Fibroblast of skin of right biceps (primary cell): ENCODE measurements at regions not wholly inside any gene's neighbourhood (a gene's known extent, or its start where the extent isn't known, plus 50 kb on each side); places are given as distances from the start of the nearest gene placed in this dataset.
"Not testable (repeated sequence)": the region's sequence is repeated elsewhere in the genome, so short reads cannot be mapped to it uniquely, and the experiment has no call there.

Source experiments
- DNase-seq: peaks from one replicate; pipeline ENCODE4 v3.0.0-alpha.2; 2013

GRCh38 chr4:31199644-31200043, 479.5 kb downstream of the PCDH7 start:
- no peak for DNase-seq

- DNase-seq = not testable (repeated sequence)
These were observed 481.9 kb downstream of the PCDH7 start for GRCh38 chr4:31202054-31202453.

- no peak for DNase-seq
These were observed 484.7 kb downstream of the PCDH7 start for GRCh38 chr4:31204874-31205273.

GRCh38 chr4:31220921-31221320, 500.8 kb downstream of the PCDH7 start:
- no peak for DNase-seq

GRCh38 chr4:31228068-31228467, 507.9 kb downstream of the PCDH7 start:
- no peak for DNase-seq

GRCh38 chr4:31230594-31230993, 510.4 kb downstream of the PCDH7 start:
- DNase-seq = no peak

- no peak for DNase-seq
These were observed 514.3 kb downstream of the PCDH7 start for GRCh38 chr4:31234494-31234893.

- no peak for DNase-seq
These were observed 514.7 kb downstream of the PCDH7 start for GRCh38 chr4:31234901-31235300.

- DNase-seq = no peak
These were observed 516.0 kb downstream of the PCDH7 start for GRCh38 chr4:31236020-31236638.

GRCh38 chr4:31236639-31237173, 516.5 kb downstream of the PCDH7 start:
- DNase-seq = peak; percentile 43

GRCh38 chr4:31237233-31237632, 517.1 kb downstream of the PCDH7 start:
- DNase-seq = peak; percentile 18

GRCh38 chr4:31239886-31240285, 519.7 kb downstream of the PCDH7 start:
- no peak for DNase-seq

GRCh38 chr4:31241504-31242106, 521.4 kb downstream of the PCDH7 start:
- no peak for DNase-seq

GRCh38 chr4:31246856-31247255, 526.7 kb downstream of the PCDH7 start:
- peak; percentile 28 for DNase-seq

- no peak for DNase-seq
These were observed 539.0 kb downstream of the PCDH7 start for GRCh38 chr4:31259119-31259518.

- DNase-seq = no peak
These were observed 541.5 kb downstream of the PCDH7 start for GRCh38 chr4:31261632-31262031.

GRCh38 chr4:31266094-31266493, 545.9 kb downstream of the PCDH7 start:
- DNase-seq = not testable (repeated sequence)

GRCh38 chr4:31272331-31273061, 552.3 kb downstream of the PCDH7 start:
- peak; percentile 65 for DNase-seq

- no peak for DNase-seq
These were observed 555.7 kb downstream of the PCDH7 start for GRCh38 chr4:31275906-31276305.

GRCh38 chr4:31283679-31284078, 563.5 kb downstream of the PCDH7 start:
- no peak for DNase-seq

GRCh38 chr4:31290836-31291235, 570.7 kb downstream of the PCDH7 start:
- DNase-seq = no peak

GRCh38 chr4:31291238-31291637, 571.1 kb downstream of the PCDH7 start:
- DNase-seq = no peak

GRCh38 chr4:31294655-31295480, 574.7 kb downstream of the PCDH7 start:
- no peak for DNase-seq
